NAMALWA (cell line): ENCODE measurements at regions not wholly inside any gene's neighbourhood (a gene's known extent, or its start where the extent isn't known, plus 50 kb on each side); places are given as distances from the start of the nearest gene placed in this dataset.
A peak's percentile ranks its signal among the peaks of the same experiment; 100 is the strongest.

Source experiments
- DNase-seq: peaks from one replicate; pipeline ENCODE4 v3.0.0-alpha.2; 2015; ENCODE audit warnings: low spot score

DNA sequence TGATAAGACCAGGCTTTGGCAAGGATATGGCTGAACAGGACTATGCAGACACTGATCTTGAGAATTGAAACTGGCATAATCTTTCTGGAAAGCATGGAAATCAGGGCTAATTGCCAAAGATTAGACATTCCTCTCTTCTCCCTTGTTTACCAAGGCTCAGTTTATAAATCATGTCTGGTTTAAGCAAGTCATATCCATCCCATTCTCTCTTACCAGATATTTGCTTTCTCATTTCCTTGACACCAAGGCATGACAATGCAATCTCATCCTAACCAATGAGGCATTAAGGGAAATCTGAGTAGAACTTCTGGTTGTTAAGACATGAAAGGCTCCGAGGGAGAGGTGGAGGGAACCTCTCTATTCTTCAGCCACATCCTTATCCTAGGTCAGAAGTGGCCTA, 110.3 kb upstream of the CEP85L start:
- no peak for DNase-seq

- no peak for DNase-seq
Observed at GRCh38 chr6:118758946-118759345, 107.6 kb upstream of the CEP85L start.

- no peak for DNase-seq
Observed at GRCh38 chr6:118755941-118756646, 104.7 kb upstream of the CEP85L start.

GRCh38 chr6:118752803-118753202, 101.4 kb upstream of the CEP85L start:
- no peak for DNase-seq

DNA sequence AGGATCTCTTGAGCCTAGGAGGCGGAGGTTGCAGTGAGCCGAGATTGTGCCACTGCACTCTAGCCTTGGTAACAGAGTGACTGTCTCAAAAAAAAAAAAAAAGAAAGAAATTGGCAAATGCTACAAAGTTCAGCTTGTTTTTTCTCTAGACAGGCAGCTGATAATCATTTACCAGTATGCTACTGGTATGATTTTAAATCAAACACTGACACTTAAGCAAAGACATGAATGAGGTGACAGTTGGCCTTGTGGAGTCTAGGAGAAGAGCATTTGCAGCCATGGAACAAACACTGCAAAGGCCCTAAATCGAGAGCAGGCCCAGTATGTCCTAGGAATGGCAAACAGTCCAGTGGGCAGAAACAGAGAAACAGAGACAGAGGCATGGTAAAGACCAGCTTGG, 99.7 kb upstream of the CEP85L start:
- no peak for DNase-seq

GRCh38 chr6:118750143-118750542, 98.8 kb upstream of the CEP85L start:
- DNase-seq: no peak

GRCh38 chr6:118748311-118749062, 97.1 kb upstream of the CEP85L start:
- DNase-seq: no peak

DNA sequence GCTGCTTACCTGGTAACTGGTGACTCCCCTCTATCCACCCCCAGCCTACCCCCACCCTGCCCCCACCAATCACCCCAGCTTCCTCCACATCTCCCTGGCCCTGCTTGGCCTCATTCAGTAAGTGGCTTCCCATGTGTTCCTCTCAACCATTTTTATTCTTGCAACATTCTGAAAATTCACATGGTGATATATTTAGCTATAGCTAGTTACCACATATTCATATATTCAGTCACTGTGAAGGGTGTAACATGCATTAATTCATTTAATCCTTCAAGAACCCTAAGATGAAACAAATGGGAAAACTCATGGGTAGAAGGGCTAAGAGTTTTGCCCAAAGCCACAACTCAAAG, 95.4 kb upstream of the CEP85L start:
- DNase-seq: no peak

DNA sequence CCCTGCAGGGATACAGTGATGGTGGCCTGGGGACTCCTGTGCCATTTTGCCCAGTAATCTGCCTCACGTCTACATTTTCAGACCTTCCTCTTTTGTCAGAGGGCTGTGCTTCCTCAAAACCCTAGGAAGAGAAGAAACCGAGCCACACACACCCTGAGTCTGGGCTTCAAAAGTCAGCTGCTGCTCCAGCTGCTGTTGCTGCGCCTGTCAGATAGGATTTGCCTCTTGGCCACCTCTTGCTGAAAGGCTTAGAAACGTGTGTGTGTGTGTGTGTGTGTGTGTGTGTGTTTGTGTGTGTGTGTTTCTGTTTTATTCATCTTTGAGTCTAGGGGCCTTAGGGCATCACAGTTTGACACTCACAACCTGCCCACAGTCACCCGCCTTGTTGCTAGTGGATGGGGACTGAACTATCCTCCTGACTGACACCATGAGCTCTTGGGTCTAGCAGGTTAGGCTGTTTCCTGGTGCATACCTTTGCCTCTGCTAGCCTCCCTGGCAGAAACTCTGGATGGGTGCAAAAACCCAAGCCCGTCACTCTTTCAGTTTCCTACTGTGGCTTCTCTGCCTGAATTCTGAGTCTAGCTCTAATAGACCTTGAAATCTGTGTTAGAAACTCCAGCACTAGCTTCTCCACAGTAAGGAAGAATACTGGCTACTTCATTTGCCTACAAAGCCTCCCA, 94.9 kb upstream of the CEP85L start:
- peak; percentile 24 for DNase-seq

GRCh38 chr6:118745156-118745555, 93.8 kb upstream of the CEP85L start:
- no peak for DNase-seq

- DNase-seq: no peak
Observed at GRCh38 chr6:118744261-118744941, 93.0 kb upstream of the CEP85L start.

GRCh38 chr6:118743746-118744145, 92.4 kb upstream of the CEP85L start:
- DNase-seq: no peak

GRCh38 chr6:118740372-118740771, 89.0 kb upstream of the CEP85L start:
- no peak for DNase-seq

- no peak for DNase-seq
Observed at GRCh38 chr6:118739696-118740353, 88.4 kb upstream of the CEP85L start.

DNA sequence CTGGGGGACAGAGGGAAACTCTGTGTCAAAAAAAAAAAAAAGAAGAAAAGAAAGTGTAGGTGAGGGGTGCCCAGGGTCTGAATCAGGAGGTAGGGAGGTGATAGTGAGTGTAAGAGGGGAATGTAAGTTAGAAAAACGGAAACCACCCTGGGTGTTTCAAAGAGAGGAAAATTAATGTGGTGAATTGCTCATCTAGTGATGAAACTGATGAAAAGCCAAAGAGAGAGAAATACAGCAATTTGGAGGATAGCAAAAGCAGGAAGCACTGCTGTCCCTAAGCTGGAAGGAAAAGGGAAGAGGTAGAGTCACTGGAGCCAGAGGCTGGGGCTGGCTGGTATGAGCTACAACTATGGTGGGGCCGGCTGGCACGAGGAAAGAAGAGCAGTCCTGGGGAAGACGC, 85.0 kb upstream of the CEP85L start:
- no peak for DNase-seq

GRCh38 chr6:118735320-118735719, 83.9 kb upstream of the CEP85L start:
- DNase-seq: peak; percentile 51

GRCh38 chr6:118725944-118726343, 74.6 kb upstream of the CEP85L start:
- no peak for DNase-seq

DNA sequence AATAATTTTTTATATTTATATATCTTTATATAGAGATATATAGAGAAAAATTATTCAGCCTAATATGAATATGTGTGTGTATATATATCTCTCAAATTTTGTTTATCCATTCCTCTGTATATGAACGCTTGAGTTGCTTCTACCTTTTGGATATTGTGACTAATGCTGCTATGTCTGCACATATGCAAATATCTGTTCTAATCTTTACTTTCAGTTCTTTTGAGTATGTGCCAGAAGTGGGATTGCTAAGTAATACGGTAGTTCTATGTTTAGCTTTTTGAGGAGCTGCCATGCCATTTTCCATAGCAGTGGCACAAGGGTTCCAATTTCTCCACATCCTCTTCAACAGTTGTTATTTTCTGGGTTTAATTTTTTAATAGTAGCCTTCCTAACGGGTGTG, 72.8 kb upstream of the CEP85L start:
- peak; percentile 61 for DNase-seq

- DNase-seq: no peak
Observed at GRCh38 chr6:118722829-118723813, 71.7 kb upstream of the CEP85L start.

DNA sequence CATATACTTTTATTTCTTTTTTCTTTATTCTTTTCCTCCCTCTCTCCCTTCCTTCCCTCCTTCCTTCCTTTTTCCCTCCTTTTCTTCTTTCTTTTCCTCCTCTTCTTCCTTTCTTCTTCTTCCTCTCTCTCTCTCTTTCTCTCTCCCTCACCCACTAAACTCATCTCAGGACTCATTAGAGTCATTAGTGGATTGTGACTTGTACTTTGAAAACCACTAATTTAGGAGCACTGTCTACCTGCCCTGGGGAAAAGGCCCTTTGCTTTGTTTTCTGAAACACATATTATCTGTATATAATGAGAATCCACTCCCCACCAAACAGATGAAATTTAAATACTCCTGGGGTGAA, 68.7 kb upstream of the CEP85L start:
- no peak for DNase-seq
